ENCODE measurements at regions not wholly inside any gene's neighbourhood (a gene's known extent, or its start where the extent isn't known, plus 50 kb on each side); places are given as distances from the start of the nearest gene placed in this dataset.

GRCh38 chr7:46577394-46577793, 656.3 kb upstream of the IGFBP3 start:
- Histone ChIP-seq H3K27ac (ENCODE audit: poor library complexity, severe bottlenecking) (no peak overlapping the region), H3K9me3 (ENCODE audit: severe bottlenecking) (no peaks in the 10 kb centered on the region), H3K36me3 (ENCODE audit: low read depth) (no peaks in the 10 kb centered on the region), H3K4me1 (ENCODE audit: insufficient read depth, poor library complexity, severe bottlenecking) (no peaks in the 10 kb centered on the region), H3K4me3 (ENCODE audit: severe bottlenecking) (no peak overlapping the region), H3K27me3 (ENCODE audit: insufficient read depth, poor library complexity, severe bottlenecking) (no peaks in the 10 kb centered on the region)
- no peak for TF ChIP-seq CTCF (IDR thresholded peaks at IDR 0.05; ENCODE audit: poor library complexity, severe bottlenecking)
- ATAC-seq (ENCODE audit: low read depth) (no peak), DNase-seq (ENCODE audit: low spot score) (no peak)

- no peak for DNase-seq (ENCODE audit: low spot score)
Observed at GRCh38 chr7:46576950-46577349, 655.9 kb upstream of the IGFBP3 start.

GRCh38 chr7:46572691-46573090, 651.6 kb upstream of the IGFBP3 start:
- no peaks in the 10 kb centered on the region for H3K36me3 ChIP-seq (ENCODE audit: low read depth)
- H3K4me3 ChIP-seq (ENCODE audit: severe bottlenecking): no peak overlapping the region
- H3K4me1 ChIP-seq (ENCODE audit: insufficient read depth, poor library complexity, severe bottlenecking): peaks cover 11% of the 10 kb centered on the region
- no peak for DNase-seq (ENCODE audit: low spot score)
- no peak for ATAC-seq (ENCODE audit: low read depth)
- H3K27me3 ChIP-seq (ENCODE audit: insufficient read depth, poor library complexity, severe bottlenecking): no peaks in the 10 kb centered on the region
- H3K27ac ChIP-seq (ENCODE audit: poor library complexity, severe bottlenecking): no peak overlapping the region
- no peaks in the 10 kb centered on the region for H3K9me3 ChIP-seq (ENCODE audit: severe bottlenecking)
- TF ChIP-seq CTCF (IDR thresholded peaks at IDR 0.05; ENCODE audit: poor library complexity, severe bottlenecking): no peak

More at GRCh38 chr7:46576950-46577349, 655.9 kb upstream of the IGFBP3 start:
- no peaks in the 10 kb centered on the region for H3K9me3 ChIP-seq (ENCODE audit: severe bottlenecking)
- TF ChIP-seq CTCF (IDR thresholded peaks at IDR 0.05; ENCODE audit: poor library complexity, severe bottlenecking): no peak
- no peaks in the 10 kb centered on the region for H3K4me1 ChIP-seq (ENCODE audit: insufficient read depth, poor library complexity, severe bottlenecking)
- no peak overlapping the region for H3K4me3 ChIP-seq (ENCODE audit: severe bottlenecking)
- H3K27me3 ChIP-seq (ENCODE audit: insufficient read depth, poor library complexity, severe bottlenecking): no peaks in the 10 kb centered on the region
- no peak for ATAC-seq (ENCODE audit: low read depth)
- no peak overlapping the region for H3K27ac ChIP-seq (ENCODE audit: poor library complexity, severe bottlenecking)
- H3K36me3 ChIP-seq (ENCODE audit: low read depth): no peaks in the 10 kb centered on the region

GRCh38 chr7:46571996-46572395, 650.9 kb upstream of the IGFBP3 start:
- Histone ChIP-seq H3K9me3 (ENCODE audit: severe bottlenecking) (no peaks in the 10 kb centered on the region), H3K36me3 (ENCODE audit: low read depth) (no peaks in the 10 kb centered on the region), H3K27ac (ENCODE audit: poor library complexity, severe bottlenecking) (no peak overlapping the region), H3K4me1 (ENCODE audit: insufficient read depth, poor library complexity, severe bottlenecking) (peaks cover 11% of the 10 kb centered on the region), H3K27me3 (ENCODE audit: insufficient read depth, poor library complexity, severe bottlenecking) (no peaks in the 10 kb centered on the region), H3K4me3 (ENCODE audit: severe bottlenecking) (no peak overlapping the region)
- TF ChIP-seq CTCF (IDR thresholded peaks at IDR 0.05; ENCODE audit: poor library complexity, severe bottlenecking): no peak
- ATAC-seq (ENCODE audit: low read depth) (no peak), DNase-seq (ENCODE audit: low spot score) (no peak)

GRCh38 chr7:46569133-46569465, 648.0 kb upstream of the IGFBP3 start:
- Histone ChIP-seq H3K27ac (ENCODE audit: poor library complexity, severe bottlenecking) (no peak overlapping the region), H3K4me1 (ENCODE audit: insufficient read depth, poor library complexity, severe bottlenecking) (peaks cover 21% of the 10 kb centered on the region), H3K27me3 (ENCODE audit: insufficient read depth, poor library complexity, severe bottlenecking) (no peaks in the 10 kb centered on the region), H3K36me3 (ENCODE audit: low read depth) (no peaks in the 10 kb centered on the region), H3K9me3 (ENCODE audit: severe bottlenecking) (no peaks in the 10 kb centered on the region), H3K4me3 (ENCODE audit: severe bottlenecking) (no peak overlapping the region)
- no peak for TF ChIP-seq CTCF (IDR thresholded peaks at IDR 0.05; ENCODE audit: poor library complexity, severe bottlenecking)
- peak; percentile 82 for ATAC-seq (ENCODE audit: low read depth)
- no peak for DNase-seq (ENCODE audit: low spot score)
